ENCODE measurements at regions not wholly inside any gene's neighbourhood (a gene's known extent, or its start where the extent isn't known, plus 50 kb on each side); places are given as distances from the start of the nearest gene placed in this dataset.

DNA sequence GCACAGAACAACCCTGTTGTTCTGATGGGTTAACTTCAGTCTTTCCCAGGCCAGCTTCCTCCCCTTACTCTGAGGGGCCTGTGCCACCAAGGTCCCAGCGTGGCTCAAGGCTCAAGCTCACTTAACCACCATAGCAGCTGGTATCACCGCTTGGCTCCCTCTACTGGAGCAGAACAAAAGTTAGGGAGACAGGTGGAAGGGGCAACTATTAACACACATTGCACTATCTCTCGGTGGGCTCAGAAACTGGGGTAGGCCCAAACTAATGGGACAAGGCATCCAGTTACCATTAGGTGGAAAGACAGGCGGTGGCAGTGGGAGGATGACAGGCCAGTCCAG, 88.7 kb upstream of the ATL2 start (continued):
- TF ChIP-seq ZFYVE20 (CRISPR knock-in tag; IDR thresholded peaks at IDR 0.05; ENCODE audit: borderline replicate concordance, low read depth), result no peak
- TF ChIP-seq, protein P1, sequence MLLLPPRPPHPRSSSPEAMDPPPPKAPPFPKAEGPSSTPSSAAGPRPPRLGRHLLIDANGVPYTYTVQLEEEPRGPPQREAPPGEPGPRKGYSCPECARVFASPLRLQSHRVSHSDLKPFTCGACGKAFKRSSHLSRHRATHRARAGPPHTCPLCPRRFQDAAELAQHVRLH (CRISPR knock-in tag; IDR thresholded peaks at IDR 0.05; ENCODE audit: borderline replicate concordance, low read depth), result peak; percentile 53; the same call in 1 of the 2 replicates
- TF ChIP-seq REXO4 (CRISPR knock-in tag; IDR thresholded peaks at IDR 0.05; ENCODE audit: borderline replicate concordance), result no peak
- no peak for TF ChIP-seq POLR2A (IDR thresholded peaks at IDR 0.05; ENCODE audit: insufficient read depth in 1 of 2, low read depth in 2 of 2, low read length in 2 of 2)
- TF ChIP-seq WIZ (CRISPR knock-in tag; IDR thresholded peaks at IDR 0.05), result no peak
- 0 out of 2 replicates have a peak, but pooled peaks have one; percentile 1 for TF ChIP-seq ZNF746 (CRISPR knock-in tag; IDR thresholded peaks at IDR 0.05)
- TF ChIP-seq PAF1 (CRISPR knock-in tag; IDR thresholded peaks at IDR 0.05), result no peak
- no peak for TF ChIP-seq FOXK2 (IDR thresholded peaks at IDR 0.05)
- no peak for TF ChIP-seq ELF1 (CRISPR knock-in tag; IDR thresholded peaks at IDR 0.05)
- no peak for TF ChIP-seq PCBP2 (optimal IDR thresholded peaks at IDR 0.05; ENCODE audit: low read depth, low read length, poor library complexity, severe bottlenecking)
- TF ChIP-seq ZNF3 (CRISPR knock-in tag; IDR thresholded peaks at IDR 0.05), result no peak
- TF ChIP-seq SETDB1 (CRISPR knock-in tag; IDR thresholded peaks at IDR 0.05; ENCODE audit: borderline replicate concordance), result no peak
- TF ChIP-seq, protein P2, sequence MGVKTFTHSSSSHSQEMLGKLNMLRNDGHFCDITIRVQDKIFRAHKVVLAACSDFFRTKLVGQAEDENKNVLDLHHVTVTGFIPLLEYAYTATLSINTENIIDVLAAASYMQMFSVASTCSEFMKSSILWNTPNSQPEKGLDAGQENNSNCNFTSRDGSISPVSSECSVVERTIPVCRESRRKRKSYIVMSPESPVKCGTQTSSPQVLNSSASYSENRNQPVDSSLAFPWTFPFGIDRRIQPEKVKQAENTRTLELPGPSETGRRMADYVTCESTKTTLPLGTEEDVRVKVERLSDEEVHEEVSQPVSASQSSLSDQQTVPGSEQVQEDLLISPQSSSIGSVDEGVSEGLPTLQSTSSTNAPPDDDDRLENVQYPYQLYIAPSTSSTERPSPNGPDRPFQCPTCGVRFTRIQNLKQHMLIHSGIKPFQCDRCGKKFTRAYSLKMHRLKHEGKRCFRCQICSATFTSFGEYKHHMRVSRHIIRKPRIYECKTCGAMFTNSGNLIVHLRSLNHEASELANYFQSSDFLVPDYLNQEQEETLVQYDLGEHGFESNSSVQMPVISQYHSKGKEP (CRISPR knock-in tag; IDR thresholded peaks at IDR 0.05), result no peak
- no peak for TF ChIP-seq ZNF672 (CRISPR knock-in tag; IDR thresholded peaks at IDR 0.05)
- TF ChIP-seq ZNF788 (CRISPR knock-in tag; IDR thresholded peaks at IDR 0.05; ENCODE audit: borderline replicate concordance), result no peak
- TF ChIP-seq, protein P3, sequence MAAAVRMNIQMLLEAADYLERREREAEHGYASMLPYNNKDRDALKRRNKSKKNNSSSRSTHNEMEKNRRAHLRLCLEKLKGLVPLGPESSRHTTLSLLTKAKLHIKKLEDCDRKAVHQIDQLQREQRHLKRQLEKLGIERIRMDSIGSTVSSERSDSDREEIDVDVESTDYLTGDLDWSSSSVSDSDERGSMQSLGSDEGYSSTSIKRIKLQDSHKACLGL (CRISPR knock-in tag; IDR thresholded peaks at IDR 0.05), result no peak
- TF ChIP-seq SIX1 (CRISPR knock-in tag; IDR thresholded peaks at IDR 0.05; ENCODE audit: borderline replicate concordance), result no peak
- no peak for TF ChIP-seq ZNF180 (CRISPR knock-in tag; IDR thresholded peaks at IDR 0.05; ENCODE audit: borderline replicate concordance, low read depth)
- TF ChIP-seq NR2F6 (IDR thresholded peaks at IDR 0.05), result no peak
- no peak for TF ChIP-seq NR2F6 (CRISPR knock-in tag; IDR thresholded peaks at IDR 0.05)
- TF ChIP-seq, protein P4, sequence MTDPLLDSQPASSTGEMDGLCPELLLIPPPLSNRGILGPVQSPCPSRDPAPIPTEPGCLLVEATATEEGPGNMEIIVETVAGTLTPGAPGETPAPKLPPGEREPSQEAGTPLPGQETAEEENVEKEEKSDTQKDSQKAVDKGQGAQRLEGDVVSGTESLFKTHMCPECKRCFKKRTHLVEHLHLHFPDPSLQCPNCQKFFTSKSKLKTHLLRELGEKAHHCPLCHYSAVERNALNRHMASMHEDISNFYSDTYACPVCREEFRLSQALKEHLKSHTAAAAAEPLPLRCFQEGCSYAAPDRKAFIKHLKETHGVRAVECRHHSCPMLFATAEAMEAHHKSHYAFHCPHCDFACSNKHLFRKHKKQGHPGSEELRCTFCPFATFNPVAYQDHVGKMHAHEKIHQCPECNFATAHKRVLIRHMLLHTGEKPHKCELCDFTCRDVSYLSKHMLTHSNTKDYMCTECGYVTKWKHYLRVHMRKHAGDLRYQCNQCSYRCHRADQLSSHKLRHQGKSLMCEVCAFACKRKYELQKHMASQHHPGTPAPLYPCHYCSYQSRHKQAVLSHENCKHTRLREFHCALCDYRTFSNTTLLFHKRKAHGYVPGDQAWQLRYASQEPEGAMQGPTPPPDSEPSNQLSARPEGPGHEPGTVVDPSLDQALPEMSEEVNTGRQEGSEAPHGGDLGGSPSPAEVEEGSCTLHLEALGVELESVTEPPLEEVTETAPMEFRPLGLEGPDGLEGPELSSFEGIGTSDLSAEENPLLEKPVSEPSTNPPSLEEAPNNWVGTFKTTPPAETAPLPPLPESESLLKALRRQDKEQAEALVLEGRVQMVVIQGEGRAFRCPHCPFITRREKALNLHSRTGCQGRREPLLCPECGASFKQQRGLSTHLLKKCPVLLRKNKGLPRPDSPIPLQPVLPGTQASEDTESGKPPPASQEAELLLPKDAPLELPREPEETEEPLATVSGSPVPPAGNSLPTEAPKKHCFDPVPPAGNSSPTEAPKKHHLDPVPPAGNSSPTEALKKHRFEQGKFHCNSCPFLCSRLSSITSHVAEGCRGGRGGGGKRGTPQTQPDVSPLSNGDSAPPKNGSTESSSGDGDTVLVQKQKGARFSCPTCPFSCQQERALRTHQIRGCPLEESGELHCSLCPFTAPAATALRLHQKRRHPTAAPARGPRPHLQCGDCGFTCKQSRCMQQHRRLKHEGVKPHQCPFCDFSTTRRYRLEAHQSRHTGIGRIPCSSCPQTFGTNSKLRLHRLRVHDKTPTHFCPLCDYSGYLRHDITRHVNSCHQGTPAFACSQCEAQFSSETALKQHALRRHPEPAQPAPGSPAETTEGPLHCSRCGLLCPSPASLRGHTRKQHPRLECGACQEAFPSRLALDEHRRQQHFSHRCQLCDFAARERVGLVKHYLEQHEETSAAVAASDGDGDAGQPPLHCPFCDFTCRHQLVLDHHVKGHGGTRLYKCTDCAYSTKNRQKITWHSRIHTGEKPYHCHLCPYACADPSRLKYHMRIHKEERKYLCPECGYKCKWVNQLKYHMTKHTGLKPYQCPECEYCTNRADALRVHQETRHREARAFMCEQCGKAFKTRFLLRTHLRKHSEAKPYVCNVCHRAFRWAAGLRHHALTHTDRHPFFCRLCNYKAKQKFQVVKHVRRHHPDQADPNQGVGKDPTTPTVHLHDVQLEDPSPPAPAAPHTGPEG (CRISPR knock-in tag; IDR thresholded peaks at IDR 0.05), result no peak
- TF ChIP-seq ZNF354B (CRISPR knock-in tag; IDR thresholded peaks at IDR 0.05), result 0 out of 2 replicates have a peak, but pooled peaks have one; percentile 22
- TF ChIP-seq, protein P5, sequence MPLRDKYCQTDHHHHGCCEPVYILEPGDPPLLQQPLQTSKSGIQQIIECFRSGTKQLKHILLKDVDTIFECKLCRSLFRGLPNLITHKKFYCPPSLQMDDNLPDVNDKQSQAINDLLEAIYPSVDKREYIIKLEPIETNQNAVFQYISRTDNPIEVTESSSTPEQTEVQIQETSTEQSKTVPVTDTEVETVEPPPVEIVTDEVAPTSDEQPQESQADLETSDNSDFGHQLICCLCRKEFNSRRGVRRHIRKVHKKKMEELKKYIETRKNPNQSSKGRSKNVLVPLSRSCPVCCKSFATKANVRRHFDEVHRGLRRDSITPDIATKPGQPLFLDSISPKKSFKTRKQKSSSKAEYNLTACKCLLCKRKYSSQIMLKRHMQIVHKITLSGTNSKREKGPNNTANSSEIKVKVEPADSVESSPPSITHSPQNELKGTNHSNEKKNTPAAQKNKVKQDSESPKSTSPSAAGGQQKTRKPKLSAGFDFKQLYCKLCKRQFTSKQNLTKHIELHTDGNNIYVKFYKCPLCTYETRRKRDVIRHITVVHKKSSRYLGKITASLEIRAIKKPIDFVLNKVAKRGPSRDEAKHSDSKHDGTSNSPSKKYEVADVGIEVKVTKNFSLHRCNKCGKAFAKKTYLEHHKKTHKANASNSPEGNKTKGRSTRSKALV (CRISPR knock-in tag; IDR thresholded peaks at IDR 0.05), result no peak
- 0 out of 2 replicates have a peak, but pooled peaks have one; percentile 39 for TF ChIP-seq SSRP1 (CRISPR knock-in tag; IDR thresholded peaks at IDR 0.05)
